B cell (primary cell): ENCODE measurements at regions not wholly inside any gene's neighbourhood (a gene's known extent, or its start where the extent isn't known, plus 50 kb on each side); places are given as distances from the start of the nearest gene placed in this dataset.
"Not testable (repeated sequence)": the region's sequence is repeated elsewhere in the genome, so short reads cannot be mapped to it uniquely, and the experiment has no call there.

Source experiments
- ATAC-seq: fragments of 200-7000 bp; cut with Tn5 transposase; one replicate; pipeline ENCODE4 v1.10.0; 2021; ENCODE audit warnings: low read depth, mild to moderate bottlenecking, moderate number of reproducible peaks, moderate library complexity
- CTCF ChIA-PET: fragments of 350-600 bp; sonication (Branson Sonifier 250); formaldehyde crosslinking; loops from one replicate; lab custom pipeline; 2021; ENCODE audit warnings: antibody characterized with exemption, inconsistent platforms; lab: Charles Lee
- POLR2A ChIA-PET: fragments of 350-600 bp; sonication (Branson Sonifier 250); formaldehyde crosslinking; loops from one replicate; lab custom pipeline; 2021; ENCODE audit warnings: antibody characterized with exemption; lab: Charles Lee
- DNase-seq: peaks from one replicate; pipeline ENCODE4 v3.0.0; 2013
- H2AFZ ChIP-seq: 2 replicates; pipeline ENCODE4 v1.6.1; 2012; ENCODE audit warnings: mild to moderate bottlenecking, low read depth, low read length; ENCODE audit not compliant: insufficient read depth, poor library complexity, severe bottlenecking
- H3K27ac ChIP-seq, 2 donors: 1 replicate in 1 of 2; 2 replicates in 1 of 2; pipeline ENCODE4 v1.5.1; 2012 to 2013; ENCODE audit warnings: low read length in 2 of 2, mild to moderate bottlenecking in 2 of 2, moderate library complexity in 1 of 2
- H3K27me3 ChIP-seq, 4 experiments: fragments of 200-600 bp in 1 of 4; sonication (generic) in 1 of 4; replicated peaks in 1 of 4; 1 replicate in 2 of 4; 2 replicates in 2 of 4; pipeline versions ENCODE4 v1.6.1 to v1.7.0; 2013 to 2016; ENCODE audit warnings: low read length in 3 of 4, mild to moderate bottlenecking in 2 of 4, mixed read lengths in 1 of 4, moderate library complexity in 1 of 4; ENCODE audit not compliant: insufficient read depth in 4 of 4, control insufficient read depth in 3 of 4; ENCODE audit errors: control extremely low read depth in 1 of 4
- H3K36me3 ChIP-seq, 2 experiments: replicated peaks in 1 of 2; 1 replicate in 1 of 2; 2 replicates in 1 of 2; pipeline versions ENCODE4 v1.6.1 to v1.7.1; 2013; ENCODE audit warnings: low read length in 1 of 2; ENCODE audit not compliant: insufficient read depth in 2 of 2, control insufficient read depth in 1 of 2; ENCODE audit errors: control extremely low read depth in 1 of 2, extremely low read depth in 1 of 2
- H3K4me1 ChIP-seq, 2 donors: fragments of 200-600 bp in 1 of 2; sonication (generic) in 1 of 2; 1 replicate in 1 of 2; 2 replicates in 1 of 2; pipeline versions ENCODE4 v1.5.1 to v1.6.1; 2013 to 2017; ENCODE audit warnings: low read length in 2 of 2; ENCODE audit not compliant: control insufficient read depth in 2 of 2, insufficient read depth in 2 of 2
- H3K4me2 ChIP-seq: replicated peaks from 2 replicates; pipeline ENCODE3; 2012; ENCODE audit warnings: mild to moderate bottlenecking, low read depth, low read length; ENCODE audit not compliant: poor library complexity, severe bottlenecking
- H3K4me3 ChIP-seq, 5 experiments: fragments of 200-600 bp in 1 of 5; sonication (generic) in 1 of 5; 1 replicate in 3 of 5; 2 replicates in 2 of 5; pipeline versions ENCODE4 v1.5.1 to v1.7.0; 2011 to 2016; ENCODE audit warnings: low read length in 4 of 5, mild to moderate bottlenecking in 4 of 5, low read depth in 2 of 5, control low read depth in 1 of 5, moderate library complexity in 1 of 5; ENCODE audit not compliant: insufficient read depth in 1 of 5; ENCODE audit errors: control extremely low read depth in 1 of 5, extremely low read depth in 1 of 5
- H3K79me2 ChIP-seq: fragments of 200-600 bp; sonication (generic); one replicate; pipeline ENCODE4 v1.6.0; 2016; ENCODE audit warnings: low read length; ENCODE audit not compliant: control insufficient read depth, insufficient read depth
- H3K9ac ChIP-seq: fragments of 200-600 bp; sonication (generic); 2 replicates; pipeline ENCODE4 v1.6.1; 2017; ENCODE audit warnings: mild to moderate bottlenecking, low read length, moderate library complexity
- H3K9me3 ChIP-seq, 3 donors: one replicate each; pipeline versions ENCODE4 v1.6.1 to v1.7.1; 2013; ENCODE audit warnings: low read length in 2 of 3; ENCODE audit not compliant: control insufficient read depth in 2 of 3, insufficient read depth in 1 of 3; ENCODE audit errors: control extremely low read depth in 1 of 3
- H4K20me1 ChIP-seq: 2 replicates; pipeline ENCODE4 v1.6.0; 2012; ENCODE audit warnings: mild to moderate bottlenecking, low read length; ENCODE audit not compliant: insufficient read depth, control insufficient read depth, poor library complexity, severe bottlenecking
- H3K27ac Mint-ChIP-seq: one replicate; pipeline ENCODE4 v1.8.0; 2021; ENCODE audit warnings: mixed read lengths
- H3K27me3 Mint-ChIP-seq: one replicate; pipeline ENCODE4 v1.8.0; 2021; ENCODE audit warnings: mixed read lengths
- H3K4me1 Mint-ChIP-seq: one replicate; pipeline ENCODE4 v1.8.0; 2021; ENCODE audit warnings: mixed read lengths
- H3K4me3 Mint-ChIP-seq: one replicate; pipeline ENCODE4 v1.8.0; 2021; ENCODE audit warnings: mixed read lengths
- H3K9me3 Mint-ChIP-seq: one replicate; pipeline ENCODE4 v1.8.0; 2022; ENCODE audit warnings: mixed read lengths; ENCODE audit not compliant: insufficient read depth
- CTCF ChIP-seq: fragments of 200-600 bp; IDR thresholded peaks from one replicate; pipeline ENCODE4 v1.8.0; 2022; ENCODE audit warnings: antibody characterized with exemption, mild to moderate bottlenecking
- EZH2 ChIP-seq: IDR thresholded peaks from 2 replicates; pipeline ENCODE4 v1.6.1; 2012; ENCODE audit warnings: borderline replicate concordance, low read depth, mild to moderate bottlenecking, moderate library complexity, low read length; ENCODE audit not compliant: insufficient read depth, poor library complexity, severe bottlenecking
- WGBS: methylation state at CpG from one replicate; pipeline ENCODE4 v1.1.5; 2013; ENCODE audit warnings: missing lambda C conversion rate; ENCODE audit not compliant: insufficient coverage; 5-methylcytosine and 5-hydroxymethylcytosine counted together
- intact Hi-C: fragments of 100-400 bp; cut with micrococcal nuclease; formaldehyde crosslinking; loops from one replicate; pipeline ENCODE4 v1.10.0; 2022

GRCh38 chr1:59215766-59216291 is 81.1 kb upstream of the FGGY start:
- no peaks in the 10 kb centered on the region for H3K36me3 ChIP-seq
- H2AFZ ChIP-seq: no peak overlapping the region
- H3K4me1 ChIP-seq: peaks cover 4 to 7% of the 10 kb centered on the region in 2 donors
- no peaks in the 10 kb centered on the region for H3K79me2 ChIP-seq
- H3K27ac ChIP-seq: no peak overlapping the region
- peaks cover 0 to 7% (median 0%) of the 10 kb centered on the region in 3 donors for H3K9me3 ChIP-seq
- TF ChIP-seq EZH2: no peak
- TF ChIP-seq CTCF: no peak
- H3K9me3 Mint-ChIP-seq: no peaks in the 10 kb centered on the region
- H3K4me2 ChIP-seq: no peak overlapping the region
- CTCF ChIA-PET: interaction anchor here (0.7 kb wide), 2 partner anchors 289 to 346 kb away, joined by 3 to 4 read pairs; no protein-coding TSS in a partner anchor
- H3K4me1 Mint-ChIP-seq: peaks cover 6% of the 10 kb centered on the region
- no peak overlapping the region for H3K4me3 ChIP-seq
- no peak overlapping the region for H3K27ac Mint-ChIP-seq
- no peaks in the 10 kb centered on the region for H4K20me1 ChIP-seq
- H3K27me3 Mint-ChIP-seq: no peaks in the 10 kb centered on the region
- POLR2A ChIA-PET: no interaction called here
- ATAC-seq (no peak), DNase-seq (no peak)
- no peak overlapping the region for H3K4me3 Mint-ChIP-seq
- H3K27me3 ChIP-seq: no peaks in the 10 kb centered on the region
- intact Hi-C loops: no loop called here
- WGBS: 94% methylated on average over 5 of the region's 6 CpGs
- H3K9ac ChIP-seq: no peak overlapping the region

GRCh38 chr1:59217439-59217838 is 79.5 kb upstream of the FGGY start:
- H2AFZ ChIP-seq, POLR2A ChIA-PET, CTCF ChIA-PET: not testable (repeated sequence)

More at GRCh38 chr1:59217439-59217838, 79.5 kb upstream of the FGGY start:
- H3K79me2 ChIP-seq, H3K27ac Mint-ChIP-seq, H3K27ac ChIP-seq, H3K4me1 ChIP-seq, H3K36me3 ChIP-seq, H3K4me3 ChIP-seq, H4K20me1 ChIP-seq, H3K9ac ChIP-seq, H3K9me3 ChIP-seq, H3K9me3 Mint-ChIP-seq, H3K4me2 ChIP-seq, H3K4me1 Mint-ChIP-seq, DNase-seq, H3K27me3 ChIP-seq, H3K27me3 Mint-ChIP-seq, H3K4me3 Mint-ChIP-seq, intact Hi-C loops, ATAC-seq: not testable (repeated sequence)
- 80% methylated on average over 1 of the region's 2 CpGs for WGBS
